Activated CD8-positive, alpha-beta memory T cell treated with anti-CD3 and anti-CD28 coated beads, Interleukin-2, amount 50 U/mL, for 4 hours (primary cell): ENCODE measurements at regions not wholly inside any gene's neighbourhood (a gene's known extent, or its start where the extent isn't known, plus 50 kb on each side); places are given as distances from the start of the nearest gene placed in this dataset.

Experiments used
- DNase-seq: peaks from one replicate; pipeline ENCODE4 v3.0.0-alpha.2; 2020

DNA sequence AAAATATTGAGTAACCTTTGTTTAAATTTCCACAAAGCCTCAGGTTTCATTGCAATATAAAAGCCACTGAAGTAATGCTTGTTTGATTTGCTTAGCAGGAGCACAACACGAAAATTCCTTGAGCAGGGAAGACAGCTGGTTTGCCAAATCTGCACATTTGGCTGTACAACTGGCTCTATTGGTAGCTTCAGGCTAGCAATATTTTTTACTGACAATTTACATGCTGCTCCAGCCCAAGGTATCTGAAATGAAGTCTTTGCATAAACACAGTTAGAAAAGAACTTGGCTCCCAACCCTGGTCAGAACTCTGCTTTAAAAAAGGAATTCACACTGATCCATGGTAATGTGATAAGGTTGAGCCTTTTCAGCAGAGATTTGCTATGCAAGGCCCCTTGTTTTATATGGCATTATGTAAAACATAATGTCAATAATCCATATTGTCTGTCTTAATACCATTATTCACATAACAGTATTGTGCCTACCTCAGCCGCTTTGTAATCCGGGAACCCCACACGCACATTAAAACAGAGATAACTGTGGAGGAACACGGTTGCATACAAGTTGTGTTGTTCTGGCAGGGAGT lies 55.7 kb upstream of the CHL1 start:
- DNase-seq: no peak
